ACC112 (cell line): ENCODE measurements at regions not wholly inside any gene's neighbourhood (a gene's known extent, or its start where the extent isn't known, plus 50 kb on each side); places are given as distances from the start of the nearest gene placed in this dataset.

ENCODE experiments used
- H2AFZ ChIP-seq: fragments of 200-600 bp; sonication (generic); one replicate; pipeline ENCODE4 v1.6.0; 2017; ENCODE audit warnings: antibody characterized with exemption, low read length; ENCODE audit not compliant: unreplicated experiment
- H3K27ac ChIP-seq: fragments of 200-600 bp; sonication (generic); 2 replicates; pipeline ENCODE4 v1.5.1; 2014; ENCODE audit warnings: low read depth, mild to moderate bottlenecking, antibody characterized with exemption, low read length, moderate library complexity
- H3K27me3 ChIP-seq: fragments of 200-600 bp; sonication (generic); 2 replicates; pipeline ENCODE4 v1.6.1; 2014; ENCODE audit warnings: mild to moderate bottlenecking, antibody characterized with exemption, low read length, moderate library complexity, mixed read lengths; ENCODE audit not compliant: insufficient read depth
- H3K36me3 ChIP-seq: fragments of 200-600 bp; sonication (generic); 2 replicates; pipeline ENCODE4 v1.6.1; 2016; ENCODE audit warnings: mild to moderate bottlenecking, antibody characterized with exemption, low read length, moderate library complexity, mixed read lengths; ENCODE audit not compliant: insufficient read depth
- H3K4me1 ChIP-seq: fragments of 200-600 bp; sonication (generic); one replicate; pipeline ENCODE4 v1.6.1; 2016; ENCODE audit warnings: low read length, mixed read lengths; ENCODE audit not compliant: insufficient read depth, unreplicated experiment, control insufficient read depth
- H3K4me3 ChIP-seq: fragments of 200-600 bp; sonication (generic); 2 replicates; pipeline ENCODE4 v1.5.1; 2014; ENCODE audit warnings: mild to moderate bottlenecking, low read depth, low read length
- H3K79me2 ChIP-seq: fragments of 200-600 bp; sonication (generic); one replicate; pipeline ENCODE4 v1.6.0; 2016; ENCODE audit warnings: low read length; ENCODE audit not compliant: control insufficient read depth, unreplicated experiment, insufficient read depth

GRCh38 chr6:11428371-11428770 lies 109.2 kb upstream of the TMEM170B start:
- H3K36me3 ChIP-seq: no peaks in the 10 kb centered on the region
- no peaks in the 10 kb centered on the region for H3K27me3 ChIP-seq
- H3K79me2 ChIP-seq: no peaks in the 10 kb centered on the region
- H3K4me1 ChIP-seq: peaks cover 73% of the 10 kb centered on the region
- H3K27ac ChIP-seq: peak overlapping the region; percentile 37
- peak overlapping the region; percentile 64 for H2AFZ ChIP-seq
- no peak overlapping the region for H3K4me3 ChIP-seq

- Histone ChIP-seq H3K36me3 (no peaks in the 10 kb centered on the region), H3K27me3 (no peaks in the 10 kb centered on the region), H2AFZ (no peak overlapping the region), H3K79me2 (no peaks in the 10 kb centered on the region), H3K4me3 (no peak overlapping the region), H3K27ac (peak overlapping the region; percentile 37; the same call in 1 of the 2 replicates), H3K4me1 (peaks cover 75% of the 10 kb centered on the region)
Measured at GRCh38 chr6:11427723-11428245, 109.8 kb upstream of the TMEM170B start.

GRCh38 chr6:11427091-11427722 lies 110.3 kb upstream of the TMEM170B start:
- H3K4me3 ChIP-seq: no peak overlapping the region
- H3K36me3 ChIP-seq: no peaks in the 10 kb centered on the region
- H2AFZ ChIP-seq: no peak overlapping the region
- no peak overlapping the region for H3K27ac ChIP-seq
- H3K79me2 ChIP-seq: no peaks in the 10 kb centered on the region
- H3K27me3 ChIP-seq: no peaks in the 10 kb centered on the region
- peaks cover 70% of the 10 kb centered on the region for H3K4me1 ChIP-seq

GRCh38 chr6:11426571-11426970 lies 111.0 kb upstream of the TMEM170B start:
- Histone ChIP-seq H3K27me3 (no peaks in the 10 kb centered on the region), H2AFZ (no peak overlapping the region), H3K4me1 (peaks cover 63% of the 10 kb centered on the region), H3K79me2 (no peaks in the 10 kb centered on the region), H3K27ac (no peak overlapping the region), H3K4me3 (no peak overlapping the region), H3K36me3 (no peaks in the 10 kb centered on the region)

- no peak overlapping the region for H3K27ac ChIP-seq
- no peaks in the 10 kb centered on the region for H3K36me3 ChIP-seq
- H3K4me1 ChIP-seq: peaks cover 62% of the 10 kb centered on the region
- H2AFZ ChIP-seq: no peak overlapping the region
- no peaks in the 10 kb centered on the region for H3K79me2 ChIP-seq
- H3K4me3 ChIP-seq: no peak overlapping the region
- H3K27me3 ChIP-seq: no peaks in the 10 kb centered on the region
Measured at GRCh38 chr6:11425876-11426275, 111.7 kb upstream of the TMEM170B start.

- no peaks in the 10 kb centered on the region for H3K36me3 ChIP-seq
- H3K27me3 ChIP-seq: no peaks in the 10 kb centered on the region
- no peaks in the 10 kb centered on the region for H3K79me2 ChIP-seq
- H3K27ac ChIP-seq: no peak overlapping the region
- H2AFZ ChIP-seq: no peak overlapping the region
- no peak overlapping the region for H3K4me3 ChIP-seq
- peaks cover 62% of the 10 kb centered on the region for H3K4me1 ChIP-seq
Measured at GRCh38 chr6:11425431-11425871, 112.1 kb upstream of the TMEM170B start.

GRCh38 chr6:11424395-11425034 lies 113.0 kb upstream of the TMEM170B start:
- Histone ChIP-seq H3K27ac (no peak overlapping the region), H3K4me1 (peaks cover 61% of the 10 kb centered on the region), H3K4me3 (no peak overlapping the region), H3K36me3 (no peaks in the 10 kb centered on the region), H3K79me2 (no peaks in the 10 kb centered on the region), H2AFZ (no peak overlapping the region), H3K27me3 (no peaks in the 10 kb centered on the region)

GRCh38 chr6:11423667-11424066 lies 113.9 kb upstream of the TMEM170B start:
- no peak overlapping the region for H2AFZ ChIP-seq
- H3K79me2 ChIP-seq: no peaks in the 10 kb centered on the region
- no peaks in the 10 kb centered on the region for H3K36me3 ChIP-seq
- H3K27ac ChIP-seq: no peak overlapping the region
- no peak overlapping the region for H3K4me3 ChIP-seq
- no peaks in the 10 kb centered on the region for H3K27me3 ChIP-seq
- peaks cover 52% of the 10 kb centered on the region for H3K4me1 ChIP-seq

GRCh38 chr6:11423072-11423471 lies 114.5 kb upstream of the TMEM170B start:
- Histone ChIP-seq H3K36me3 (no peaks in the 10 kb centered on the region), H3K27ac (no peak overlapping the region), H3K79me2 (no peaks in the 10 kb centered on the region), H3K4me3 (no peak overlapping the region), H3K4me1 (peaks cover 46% of the 10 kb centered on the region), H3K27me3 (no peaks in the 10 kb centered on the region), H2AFZ (no peak overlapping the region)

- peaks cover 18% of the 10 kb centered on the region for H3K4me1 ChIP-seq
- H3K27me3 ChIP-seq: no peaks in the 10 kb centered on the region
- H3K4me3 ChIP-seq: no peak overlapping the region
- no peak overlapping the region for H2AFZ ChIP-seq
- H3K36me3 ChIP-seq: no peaks in the 10 kb centered on the region
- H3K79me2 ChIP-seq: no peaks in the 10 kb centered on the region
- no peak overlapping the region for H3K27ac ChIP-seq
Measured at GRCh38 chr6:11419763-11420453, 117.6 kb upstream of the TMEM170B start.
